Ascending aorta (tissue), 2 donors: ENCODE measurements at regions not wholly inside any gene's neighbourhood (a gene's known extent, or its start where the extent isn't known, plus 50 kb on each side); places are given as distances from the start of the nearest gene placed in this dataset.

Source experiments
- DNase-seq, 2 donors: peaks; one replicate each; pipeline ENCODE4 v3.0.0-alpha.2; 2019; ENCODE audit warnings: low spot score in 2 of 2
- H3K27ac ChIP-seq, 2 donors: fragments of 200-600 bp; sonication (generic); one replicate each; pipeline ENCODE4 v1.5.1; 2016 to 2017; ENCODE audit warnings: mild to moderate bottlenecking in 1 of 2
- H3K27me3 ChIP-seq: fragments of 200-600 bp; sonication (generic); one replicate; pipeline ENCODE4 v1.5.1; 2017
- H3K36me3 ChIP-seq, 2 donors: fragments of 200-600 bp; sonication (generic); one replicate each; pipeline ENCODE4 v1.5.1; 2016
- H3K4me1 ChIP-seq, 2 donors: fragments of 200-600 bp; sonication (generic); one replicate each; pipeline ENCODE4 v1.5.1; 2016 to 2017; ENCODE audit warnings: mild to moderate bottlenecking in 1 of 2
- H3K4me3 ChIP-seq, 2 donors: fragments of 200-600 bp; sonication (generic); one replicate each; pipeline ENCODE4 v1.5.1; 2016 to 2017; ENCODE audit warnings: mild to moderate bottlenecking in 1 of 2
- H3K9me3 ChIP-seq, 2 donors: fragments of 200-600 bp; sonication (generic); one replicate each; pipeline ENCODE4 v1.5.1; 2016
- CTCF ChIP-seq, 3 experiments: fragments of 200-600 bp in 2 of 3; fragments of 450-650 bp in 1 of 3; sonication (generic) in 2 of 3; IDR thresholded peaks; one replicate each; pipeline ENCODE4 v1.5.1; 2016 to 2019; ENCODE audit warnings: antibody characterized with exemption in 3 of 3, mild to moderate bottlenecking in 1 of 3, moderate library complexity in 1 of 3
- intact Hi-C: fragments of 100-400 bp; cut with DNase I; formaldehyde crosslinking; loops from one replicate; pipeline ENCODE4 v1.15.1; 2023

- H3K27me3 ChIP-seq, result no peaks in the 10 kb centered on the region
- DNase-seq, result no peak
- H3K9me3 ChIP-seq, result no peaks in the 10 kb centered on the region
- TF ChIP-seq CTCF (IDR thresholded peaks at IDR 0.05), result no peak
- H3K4me1 ChIP-seq, result no peaks in the 10 kb centered on the region
- no peaks in the 10 kb centered on the region for H3K36me3 ChIP-seq
- intact Hi-C loops, result no loop called here
- no peak overlapping the region for H3K27ac ChIP-seq
- H3K4me3 ChIP-seq, result no peak overlapping the region
Observed at GRCh38 chr1:238186887-238187574, 296.3 kb upstream of the ZP4 start.

GRCh38 chr1:238177960-238178645 lies 287.4 kb upstream of the ZP4 start:
- no peak overlapping the region for H3K27ac ChIP-seq
- no peaks in the 10 kb centered on the region for H3K27me3 ChIP-seq
- no peaks in the 10 kb centered on the region for H3K36me3 ChIP-seq
- H3K4me3 ChIP-seq, result no peak overlapping the region
- no peak for TF ChIP-seq CTCF (IDR thresholded peaks at IDR 0.05)
- DNase-seq, result no peak
- no peaks in the 10 kb centered on the region for H3K4me1 ChIP-seq
- intact Hi-C loops, result no loop called here
- H3K9me3 ChIP-seq, result no peaks in the 10 kb centered on the region

GRCh38 chr1:238177351-238177750 lies 286.6 kb upstream of the ZP4 start:
- no peak for TF ChIP-seq CTCF (IDR thresholded peaks at IDR 0.05)
- no peak for DNase-seq
- Histone ChIP-seq H3K4me3 (no peak overlapping the region), H3K27me3 (no peaks in the 10 kb centered on the region), H3K4me1 (no peaks in the 10 kb centered on the region), H3K27ac (no peak overlapping the region), H3K9me3 (no peaks in the 10 kb centered on the region), H3K36me3 (no peaks in the 10 kb centered on the region)
- intact Hi-C loops, result no loop called here

- H3K4me3 ChIP-seq, result no peak overlapping the region
- intact Hi-C loops, result no loop called here
- no peak for TF ChIP-seq CTCF (IDR thresholded peaks at IDR 0.05)
Observed at GRCh38 chr1:238176441-238176840, 285.7 kb upstream of the ZP4 start.

GRCh38 chr1:238171985-238172384 lies 281.3 kb upstream of the ZP4 start:
- TF ChIP-seq CTCF (IDR thresholded peaks at IDR 0.05), result no peak
- Histone ChIP-seq H3K27ac (no peak overlapping the region), H3K36me3 (no peaks in the 10 kb centered on the region), H3K4me1 (no peaks in the 10 kb centered on the region), H3K4me3 (no peak overlapping the region), H3K27me3 (no peaks in the 10 kb centered on the region), H3K9me3 (no peaks in the 10 kb centered on the region)
- intact Hi-C loops, result no loop called here
- no peak for DNase-seq

More at GRCh38 chr1:238176441-238176840, 285.7 kb upstream of the ZP4 start:
- no peaks in the 10 kb centered on the region for H3K27me3 ChIP-seq
- H3K36me3 ChIP-seq, result no peaks in the 10 kb centered on the region
- H3K9me3 ChIP-seq, result no peaks in the 10 kb centered on the region
- no peak for DNase-seq
- no peaks in the 10 kb centered on the region for H3K4me1 ChIP-seq
- H3K27ac ChIP-seq, result no peak overlapping the region
